ENCODE measurements at regions not wholly inside any gene's neighbourhood (a gene's known extent, or its start where the extent isn't known, plus 50 kb on each side); places are given as distances from the start of the nearest gene placed in this dataset.
A peak's percentile ranks its signal among the peaks of the same experiment; 100 is the strongest.

GRCh38 chr3:159763011-159763601, 225.5 kb upstream of the IL12A start (continued):
- 0 out of 2 replicates have a peak, but pooled peaks have one; percentile 27 for TF ChIP-seq ZSCAN4 (tag by site-specific recombination; IDR thresholded peaks at IDR 0.05)
- TF ChIP-seq ZNF211 (tag by site-specific recombination; IDR thresholded peaks at IDR 0.05; ENCODE audit: low read depth): no peak
- no peak for TF ChIP-seq ZFP41 (tag by site-specific recombination; IDR thresholded peaks at IDR 0.05; ENCODE audit: borderline replicate concordance)
- 0 out of 2 replicates have a peak, but pooled peaks have one; percentile 6 for TF ChIP-seq MYNN (tag by site-specific recombination; IDR thresholded peaks at IDR 0.05; ENCODE audit: borderline replicate concordance)
- no peak for TF ChIP-seq ZBTB6 (tag by site-specific recombination; IDR thresholded peaks at IDR 0.05)
- TF ChIP-seq KLF7 (tag by site-specific recombination; IDR thresholded peaks at IDR 0.05; ENCODE audit: borderline replicate concordance): no peak
- peak; percentile 69; the same call in 1 of the 2 replicates for TF ChIP-seq ZNF223 (tag by site-specific recombination; IDR thresholded peaks at IDR 0.05)
- no peak for TF ChIP-seq ZNF155 (tag by site-specific recombination; IDR thresholded peaks at IDR 0.05)
- TF ChIP-seq ZNF37A (tag by site-specific recombination; IDR thresholded peaks at IDR 0.05): no peak
- no peak for TF ChIP-seq ZNF202 (tag by site-specific recombination; IDR thresholded peaks at IDR 0.05; ENCODE audit: borderline replicate concordance)
- peak; percentile 32; the same call in 1 of the 2 replicates for TF ChIP-seq ZNF239 (tag by site-specific recombination; IDR thresholded peaks at IDR 0.05)
- TF ChIP-seq KLF10 (tag by site-specific recombination; IDR thresholded peaks at IDR 0.05): no peak
- peak; percentile 80 for TF ChIP-seq ZBTB21 (tag by site-specific recombination; IDR thresholded peaks at IDR 0.05)
- TF ChIP-seq ZNF580 (tag by site-specific recombination; IDR thresholded peaks at IDR 0.05): no peak
- 0 out of 2 replicates have a peak, but pooled peaks have one; percentile 48 for TF ChIP-seq WT1 (tag by site-specific recombination; IDR thresholded peaks at IDR 0.05)
- no peak for TF ChIP-seq ZNF596 (tag by site-specific recombination; IDR thresholded peaks at IDR 0.05)
- TF ChIP-seq ZNF670 (tag by site-specific recombination; IDR thresholded peaks at IDR 0.05; ENCODE audit: low read depth): no peak
- peak; percentile 80 for TF ChIP-seq ZNF2 (tag by site-specific recombination; IDR thresholded peaks at IDR 0.05)
- TF ChIP-seq SCRT2 (tag by site-specific recombination; IDR thresholded peaks at IDR 0.05): peak; percentile 100
- no peak for TF ChIP-seq ZNF404 (tag by site-specific recombination; IDR thresholded peaks at IDR 0.05)
- no peak for TF ChIP-seq ZNF768 (tag by site-specific recombination; IDR thresholded peaks at IDR 0.05)
- TF ChIP-seq ZNF398 (tag by site-specific recombination; IDR thresholded peaks at IDR 0.05): peak; percentile 91
- no peak for TF ChIP-seq ZNF560 (tag by site-specific recombination; IDR thresholded peaks at IDR 0.05; ENCODE audit: borderline replicate concordance)
- peak; percentile 79 for TF ChIP-seq ZNF366 (tag by site-specific recombination; conservative IDR thresholded peaks at IDR 0.05)
- TF ChIP-seq ZNF830 (tag by site-specific recombination; IDR thresholded peaks at IDR 0.05; ENCODE audit: low read depth): no peak
- no peak for TF ChIP-seq GLIS1 (tag by site-specific recombination; IDR thresholded peaks at IDR 0.05)
- no peak for TF ChIP-seq OSR2 (tag by site-specific recombination; IDR thresholded peaks at IDR 0.05)
- 0 out of 2 replicates have a peak, but pooled peaks have one; percentile 46 for TF ChIP-seq ZSCAN5A (tag by site-specific recombination; IDR thresholded peaks at IDR 0.05)
- peak; percentile 30; the same call in 1 of the 2 replicates for TF ChIP-seq ZNF341 (tag by site-specific recombination; IDR thresholded peaks at IDR 0.05; ENCODE audit: low read depth)
- peak; percentile 42; the same call in 1 of the 2 replicates for TF ChIP-seq OVOL3 (tag by site-specific recombination; IDR thresholded peaks at IDR 0.05)
- no peak for TF ChIP-seq ZNF624 (tag by site-specific recombination; IDR thresholded peaks at IDR 0.05)
- TF ChIP-seq ZNF626 (tag by site-specific recombination; IDR thresholded peaks at IDR 0.05): no peak

All from HEK293 (cell line).